Embryonic facial prominence (tissue), 1 donor: ENCODE measurements at regions not wholly inside any gene's neighbourhood (a gene's known extent, or its start where the extent isn't known, plus 50 kb on each side); places are given as distances from the start of the nearest gene placed in this dataset.

ENCODE experiments used
- DNase-seq: peaks from one replicate; pipeline ENCODE4 v3.0.0-alpha.2; 2016; ENCODE audit errors: extremely low spot score

GRCh38 chr5:82363524-82363923 is 85.4 kb upstream of the RPS23 start:
- DNase-seq: no peak

- no peak for DNase-seq
These were observed 84.5 kb upstream of the RPS23 start for GRCh38 chr5:82362636-82363035.

- no peak for DNase-seq
These were observed 81.9 kb upstream of the RPS23 start for GRCh38 chr5:82360022-82360421.

GRCh38 chr5:82359272-82359671 is 81.1 kb upstream of the RPS23 start:
- no peak for DNase-seq

GRCh38 chr5:82358457-82358856 is 80.3 kb upstream of the RPS23 start:
- no peak for DNase-seq

- DNase-seq: no peak
These were observed 78.9 kb upstream of the RPS23 start for GRCh38 chr5:82356808-82357671.

GRCh38 chr5:82356021-82356420 is 77.9 kb upstream of the RPS23 start:
- no peak for DNase-seq

GRCh38 chr5:82355496-82355895 is 77.3 kb upstream of the RPS23 start:
- DNase-seq: no peak

- no peak for DNase-seq
These were observed 76.9 kb upstream of the RPS23 start for GRCh38 chr5:82355053-82355452.

- no peak for DNase-seq
These were observed 76.4 kb upstream of the RPS23 start for GRCh38 chr5:82354543-82354942.

GRCh38 chr5:82353522-82353921 is 75.4 kb upstream of the RPS23 start:
- no peak for DNase-seq

GRCh38 chr5:82352146-82352791 is 74.1 kb upstream of the RPS23 start:
- DNase-seq: no peak

- DNase-seq: peak; percentile 59
These were observed 73.6 kb upstream of the RPS23 start for GRCh38 chr5:82351754-82352145.

GRCh38 chr5:82351297-82351696 is 73.1 kb upstream of the RPS23 start:
- DNase-seq: no peak

- DNase-seq: no peak
These were observed 71.5 kb upstream of the RPS23 start for GRCh38 chr5:82349652-82350051.

- DNase-seq: no peak
These were observed 70.8 kb upstream of the RPS23 start for GRCh38 chr5:82348784-82349425.

GRCh38 chr5:82347201-82347865 is 69.2 kb upstream of the RPS23 start:
- DNase-seq: no peak

- DNase-seq: no peak
These were observed 68.4 kb upstream of the RPS23 start for GRCh38 chr5:82346399-82347165.

- DNase-seq: no peak
These were observed 67.0 kb upstream of the RPS23 start for GRCh38 chr5:82345108-82345507.

- no peak for DNase-seq
These were observed 63.2 kb upstream of the RPS23 start for GRCh38 chr5:82341325-82341724.

GRCh38 chr5:82340799-82341198 is 62.6 kb upstream of the RPS23 start:
- no peak for DNase-seq

- DNase-seq: no peak
These were observed 61.6 kb upstream of the RPS23 start for GRCh38 chr5:82339792-82340191.
